B cell (primary cell): ENCODE measurements at regions not wholly inside any gene's neighbourhood (a gene's known extent, or its start where the extent isn't known, plus 50 kb on each side); places are given as distances from the start of the nearest gene placed in this dataset.

Experiments used
- ATAC-seq: fragments of 200-7000 bp; cut with Tn5 transposase; one replicate; pipeline ENCODE4 v1.10.0; 2021; ENCODE audit warnings: low read depth, mild to moderate bottlenecking, moderate number of reproducible peaks, moderate library complexity
- CTCF ChIA-PET: fragments of 350-600 bp; sonication (Branson Sonifier 250); formaldehyde crosslinking; loops from one replicate; lab custom pipeline; 2021; ENCODE audit warnings: antibody characterized with exemption, inconsistent platforms; lab: Charles Lee
- POLR2A ChIA-PET: fragments of 350-600 bp; sonication (Branson Sonifier 250); formaldehyde crosslinking; loops from one replicate; lab custom pipeline; 2021; ENCODE audit warnings: antibody characterized with exemption; lab: Charles Lee
- DNase-seq: peaks from one replicate; pipeline ENCODE4 v3.0.0; 2013
- H2AFZ ChIP-seq: 2 replicates; pipeline ENCODE4 v1.6.1; 2012; ENCODE audit warnings: mild to moderate bottlenecking, low read depth, low read length; ENCODE audit not compliant: insufficient read depth, poor library complexity, severe bottlenecking
- H3K27ac ChIP-seq, 2 donors: 1 replicate in 1 of 2; 2 replicates in 1 of 2; pipeline ENCODE4 v1.5.1; 2012 to 2013; ENCODE audit warnings: low read length in 2 of 2, mild to moderate bottlenecking in 2 of 2, moderate library complexity in 1 of 2
- H3K27me3 ChIP-seq, 4 experiments: fragments of 200-600 bp in 1 of 4; sonication (generic) in 1 of 4; replicated peaks in 1 of 4; 1 replicate in 2 of 4; 2 replicates in 2 of 4; pipeline versions ENCODE4 v1.6.1 to v1.7.0; 2013 to 2016; ENCODE audit warnings: low read length in 3 of 4, mild to moderate bottlenecking in 2 of 4, mixed read lengths in 1 of 4, moderate library complexity in 1 of 4; ENCODE audit not compliant: insufficient read depth in 4 of 4, control insufficient read depth in 3 of 4; ENCODE audit errors: control extremely low read depth in 1 of 4
- H3K36me3 ChIP-seq, 2 experiments: replicated peaks in 1 of 2; 1 replicate in 1 of 2; 2 replicates in 1 of 2; pipeline versions ENCODE4 v1.6.1 to v1.7.1; 2013; ENCODE audit warnings: low read length in 1 of 2; ENCODE audit not compliant: insufficient read depth in 2 of 2, control insufficient read depth in 1 of 2; ENCODE audit errors: control extremely low read depth in 1 of 2, extremely low read depth in 1 of 2
- H3K4me1 ChIP-seq, 2 donors: fragments of 200-600 bp in 1 of 2; sonication (generic) in 1 of 2; 1 replicate in 1 of 2; 2 replicates in 1 of 2; pipeline versions ENCODE4 v1.5.1 to v1.6.1; 2013 to 2017; ENCODE audit warnings: low read length in 2 of 2; ENCODE audit not compliant: control insufficient read depth in 2 of 2, insufficient read depth in 2 of 2
- H3K4me2 ChIP-seq: replicated peaks from 2 replicates; pipeline ENCODE3; 2012; ENCODE audit warnings: mild to moderate bottlenecking, low read depth, low read length; ENCODE audit not compliant: poor library complexity, severe bottlenecking
- H3K4me3 ChIP-seq, 5 experiments: fragments of 200-600 bp in 1 of 5; sonication (generic) in 1 of 5; 1 replicate in 3 of 5; 2 replicates in 2 of 5; pipeline versions ENCODE4 v1.5.1 to v1.7.0; 2011 to 2016; ENCODE audit warnings: low read length in 4 of 5, mild to moderate bottlenecking in 4 of 5, low read depth in 2 of 5, control low read depth in 1 of 5, moderate library complexity in 1 of 5; ENCODE audit not compliant: insufficient read depth in 1 of 5; ENCODE audit errors: control extremely low read depth in 1 of 5, extremely low read depth in 1 of 5
- H3K79me2 ChIP-seq: fragments of 200-600 bp; sonication (generic); one replicate; pipeline ENCODE4 v1.6.0; 2016; ENCODE audit warnings: low read length; ENCODE audit not compliant: control insufficient read depth, insufficient read depth
- H3K9ac ChIP-seq: fragments of 200-600 bp; sonication (generic); 2 replicates; pipeline ENCODE4 v1.6.1; 2017; ENCODE audit warnings: mild to moderate bottlenecking, low read length, moderate library complexity
- H3K9me3 ChIP-seq, 3 donors: one replicate each; pipeline versions ENCODE4 v1.6.1 to v1.7.1; 2013; ENCODE audit warnings: low read length in 2 of 3; ENCODE audit not compliant: control insufficient read depth in 2 of 3, insufficient read depth in 1 of 3; ENCODE audit errors: control extremely low read depth in 1 of 3
- H4K20me1 ChIP-seq: 2 replicates; pipeline ENCODE4 v1.6.0; 2012; ENCODE audit warnings: mild to moderate bottlenecking, low read length; ENCODE audit not compliant: insufficient read depth, control insufficient read depth, poor library complexity, severe bottlenecking
- H3K27ac Mint-ChIP-seq: one replicate; pipeline ENCODE4 v1.8.0; 2021; ENCODE audit warnings: mixed read lengths
- H3K27me3 Mint-ChIP-seq: one replicate; pipeline ENCODE4 v1.8.0; 2021; ENCODE audit warnings: mixed read lengths
- H3K4me1 Mint-ChIP-seq: one replicate; pipeline ENCODE4 v1.8.0; 2021; ENCODE audit warnings: mixed read lengths
- H3K4me3 Mint-ChIP-seq: one replicate; pipeline ENCODE4 v1.8.0; 2021; ENCODE audit warnings: mixed read lengths
- H3K9me3 Mint-ChIP-seq: one replicate; pipeline ENCODE4 v1.8.0; 2022; ENCODE audit warnings: mixed read lengths; ENCODE audit not compliant: insufficient read depth
- EZH2 ChIP-seq: IDR thresholded peaks from 2 replicates; pipeline ENCODE4 v1.6.1; 2012; ENCODE audit warnings: borderline replicate concordance, low read depth, mild to moderate bottlenecking, moderate library complexity, low read length; ENCODE audit not compliant: insufficient read depth, poor library complexity, severe bottlenecking
- WGBS: methylation state at CpG from one replicate; pipeline ENCODE4 v1.1.5; 2013; ENCODE audit warnings: missing lambda C conversion rate; ENCODE audit not compliant: insufficient coverage; 5-methylcytosine and 5-hydroxymethylcytosine counted together
- intact Hi-C: fragments of 100-400 bp; cut with micrococcal nuclease; formaldehyde crosslinking; loops from one replicate; pipeline ENCODE4 v1.10.0; 2022
- TF ChIP-seq, protein P1 (sequence below): fragments of 200-600 bp; IDR thresholded peaks from one replicate; pipeline ENCODE4 v1.8.0; 2022; ENCODE audit warnings: antibody characterized with exemption, mild to moderate bottlenecking

GRCh38 chr13:73339086-73339485, 280.3 kb downstream of the KLF5 start:
- Mint-ChIP-seq H3K9me3 (no peaks in the 10 kb centered on the region), H3K4me3 (no peak overlapping the region), H3K4me1 (no peaks in the 10 kb centered on the region), H3K27ac (no peak overlapping the region), H3K27me3 (no peaks in the 10 kb centered on the region)
- H2AFZ ChIP-seq = no peak overlapping the region
- H3K9me3 ChIP-seq = peaks cover 0 to 4% (median 0%) of the 10 kb centered on the region in 3 donors
- H3K4me3 ChIP-seq = no peak overlapping the region
- no CpG with 5 or more reads among the region's 2 CpGs for WGBS
- ChIA-PET CTCF (no interaction called here), POLR2A (no interaction called here)
- DNase-seq (no peak), ATAC-seq (no peak)
- no peak overlapping the region for H3K4me2 ChIP-seq
- intact Hi-C loops = no loop called here
- no peaks in the 10 kb centered on the region for H3K36me3 ChIP-seq
- TF ChIP-seq EZH2 = no peak
- TF ChIP-seq, protein P1, sequence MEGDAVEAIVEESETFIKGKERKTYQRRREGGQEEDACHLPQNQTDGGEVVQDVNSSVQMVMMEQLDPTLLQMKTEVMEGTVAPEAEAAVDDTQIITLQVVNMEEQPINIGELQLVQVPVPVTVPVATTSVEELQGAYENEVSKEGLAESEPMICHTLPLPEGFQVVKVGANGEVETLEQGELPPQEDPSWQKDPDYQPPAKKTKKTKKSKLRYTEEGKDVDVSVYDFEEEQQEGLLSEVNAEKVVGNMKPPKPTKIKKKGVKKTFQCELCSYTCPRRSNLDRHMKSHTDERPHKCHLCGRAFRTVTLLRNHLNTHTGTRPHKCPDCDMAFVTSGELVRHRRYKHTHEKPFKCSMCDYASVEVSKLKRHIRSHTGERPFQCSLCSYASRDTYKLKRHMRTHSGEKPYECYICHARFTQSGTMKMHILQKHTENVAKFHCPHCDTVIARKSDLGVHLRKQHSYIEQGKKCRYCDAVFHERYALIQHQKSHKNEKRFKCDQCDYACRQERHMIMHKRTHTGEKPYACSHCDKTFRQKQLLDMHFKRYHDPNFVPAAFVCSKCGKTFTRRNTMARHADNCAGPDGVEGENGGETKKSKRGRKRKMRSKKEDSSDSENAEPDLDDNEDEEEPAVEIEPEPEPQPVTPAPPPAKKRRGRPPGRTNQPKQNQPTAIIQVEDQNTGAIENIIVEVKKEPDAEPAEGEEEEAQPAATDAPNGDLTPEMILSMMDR = no peak
- no peaks in the 10 kb centered on the region for H3K4me1 ChIP-seq
- H3K27me3 ChIP-seq = no peaks in the 10 kb centered on the region
- no peak overlapping the region for H3K9ac ChIP-seq
- no peak overlapping the region for H3K27ac ChIP-seq
- H4K20me1 ChIP-seq = no peaks in the 10 kb centered on the region
- no peaks in the 10 kb centered on the region for H3K79me2 ChIP-seq

GRCh38 chr13:73338389-73338788, 279.6 kb downstream of the KLF5 start:
- Mint-ChIP-seq H3K27me3 (no peaks in the 10 kb centered on the region), H3K27ac (no peak overlapping the region), H3K4me3 (no peak overlapping the region), H3K9me3 (no peaks in the 10 kb centered on the region), H3K4me1 (no peaks in the 10 kb centered on the region)
- TF ChIP-seq EZH2 = no peak
- TF ChIP-seq, protein P1 = no peak
- Histone ChIP-seq H3K27me3 (no peaks in the 10 kb centered on the region), H3K9me3 (peaks cover 0 to 4% (median 0%) of the 10 kb centered on the region in 3 donors), H4K20me1 (no peaks in the 10 kb centered on the region), H3K9ac (no peak overlapping the region), H3K4me1 (no peaks in the 10 kb centered on the region), H3K4me3 (no peak overlapping the region), H3K79me2 (no peaks in the 10 kb centered on the region), H3K27ac (no peak overlapping the region), H3K4me2 (no peak overlapping the region), H3K36me3 (no peaks in the 10 kb centered on the region), H2AFZ (no peak overlapping the region)
- DNase-seq (no peak), ATAC-seq (no peak)
- WGBS = 50% methylated on average over 1 of the region's 3 CpGs
- ChIA-PET POLR2A (no interaction called here), CTCF (no interaction called here)
- intact Hi-C loops = no loop called here
